ENCODE measurements at regions not wholly inside any gene's neighbourhood (a gene's known extent, or its start where the extent isn't known, plus 50 kb on each side); places are given as distances from the start of the nearest gene placed in this dataset.

DNA sequence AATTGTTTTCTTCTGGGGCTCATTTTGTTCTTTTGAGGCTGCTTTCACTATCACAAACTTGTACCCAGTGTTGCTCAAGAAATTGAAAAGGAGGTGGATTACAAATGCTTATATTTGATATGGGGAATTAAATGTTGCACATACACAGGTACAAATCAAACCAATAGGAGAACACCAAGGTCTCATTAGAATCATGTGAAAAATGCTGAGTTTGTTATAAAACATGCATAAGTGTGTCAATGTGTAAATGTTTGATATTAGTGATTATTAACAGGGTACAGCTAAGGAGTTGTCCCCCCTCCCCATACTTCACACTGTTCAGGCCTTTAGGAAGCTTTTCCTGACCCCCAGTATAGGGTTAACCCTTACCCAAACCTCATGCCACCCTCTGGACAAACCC lies 971.2 kb upstream of the SEL1L start:
- no peak for TF ChIP-seq EZH2 (IDR thresholded peaks at IDR 0.05)
- TF ChIP-seq POLR2AphosphoS5 (IDR thresholded peaks at IDR 0.05; ENCODE audit: borderline replicate concordance, low read depth, low read length) = no peak
- TF ChIP-seq FOXP2 (optimal IDR thresholded peaks at IDR 0.05; ENCODE audit: control extremely low read depth, extremely low read length, insufficient read depth) = no peak
